ENCODE measurements at regions not wholly inside any gene's neighbourhood (a gene's known extent, or its start where the extent isn't known, plus 50 kb on each side); places are given as distances from the start of the nearest gene placed in this dataset.

GRCh38 chr6:167444602-167445346, 119.9 kb downstream of the TTLL2 start:
- ATAC-seq (no peak), DNase-seq (no peak)
- 78 to 89% methylated on average over 9 of the region's 9 CpGs for WGBS, 2 donors
- H3K9me3 ChIP-seq = no peaks in the 10 kb centered on the region
- no peaks in the 10 kb centered on the region for H3K27me3 ChIP-seq
- intact Hi-C loops (cut with DNase I) = no loop called here
- no peaks in the 10 kb centered on the region for H3K36me3 ChIP-seq (replicated peaks in 1 of 2; ENCODE audit: insufficient read depth in 1 of 2, low read depth in 2 of 2)
- no peak overlapping the region for H3K4me3 ChIP-seq
- TF ChIP-seq POLR2A (IDR thresholded peaks at IDR 0.05) = no peak
- TF ChIP-seq, protein P1, sequence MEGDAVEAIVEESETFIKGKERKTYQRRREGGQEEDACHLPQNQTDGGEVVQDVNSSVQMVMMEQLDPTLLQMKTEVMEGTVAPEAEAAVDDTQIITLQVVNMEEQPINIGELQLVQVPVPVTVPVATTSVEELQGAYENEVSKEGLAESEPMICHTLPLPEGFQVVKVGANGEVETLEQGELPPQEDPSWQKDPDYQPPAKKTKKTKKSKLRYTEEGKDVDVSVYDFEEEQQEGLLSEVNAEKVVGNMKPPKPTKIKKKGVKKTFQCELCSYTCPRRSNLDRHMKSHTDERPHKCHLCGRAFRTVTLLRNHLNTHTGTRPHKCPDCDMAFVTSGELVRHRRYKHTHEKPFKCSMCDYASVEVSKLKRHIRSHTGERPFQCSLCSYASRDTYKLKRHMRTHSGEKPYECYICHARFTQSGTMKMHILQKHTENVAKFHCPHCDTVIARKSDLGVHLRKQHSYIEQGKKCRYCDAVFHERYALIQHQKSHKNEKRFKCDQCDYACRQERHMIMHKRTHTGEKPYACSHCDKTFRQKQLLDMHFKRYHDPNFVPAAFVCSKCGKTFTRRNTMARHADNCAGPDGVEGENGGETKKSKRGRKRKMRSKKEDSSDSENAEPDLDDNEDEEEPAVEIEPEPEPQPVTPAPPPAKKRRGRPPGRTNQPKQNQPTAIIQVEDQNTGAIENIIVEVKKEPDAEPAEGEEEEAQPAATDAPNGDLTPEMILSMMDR (IDR thresholded peaks at IDR 0.05) = no peak
- H3K4me1 ChIP-seq = no peaks in the 10 kb centered on the region
- H3K27ac ChIP-seq = no peak overlapping the region

DNA sequence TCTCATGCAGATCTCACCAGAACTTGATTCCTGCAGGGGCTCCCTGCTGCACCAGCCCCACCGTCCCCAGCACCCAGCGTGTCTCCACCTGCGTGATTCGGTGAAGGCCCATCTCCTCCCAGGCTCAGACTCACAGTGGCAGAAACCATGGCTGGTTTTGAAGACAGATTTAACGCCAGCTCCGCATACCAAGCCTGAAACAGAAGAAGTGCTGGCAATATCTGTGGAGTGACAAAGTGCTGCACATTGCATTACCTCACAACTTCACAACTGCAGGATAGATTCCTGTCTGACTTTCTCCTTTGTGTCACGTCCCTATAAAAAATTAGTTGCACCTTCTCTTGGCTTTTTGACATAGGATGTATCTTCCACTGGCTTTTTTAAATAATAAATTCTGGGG, 120.7 kb downstream of the TTLL2 start:
- Histone ChIP-seq H3K9me3 (no peaks in the 10 kb centered on the region), H3K4me3 (no peak overlapping the region), H3K27me3 (no peaks in the 10 kb centered on the region), H3K27ac (no peak overlapping the region), H3K4me1 (no peaks in the 10 kb centered on the region), H3K36me3 (replicated peaks in 1 of 2; ENCODE audit: insufficient read depth in 1 of 2, low read depth in 2 of 2) (no peaks in the 10 kb centered on the region)
- intact Hi-C loops (cut with DNase I) = no loop called here
- DNase-seq = no peak
- TF ChIP-seq, protein P1 (IDR thresholded peaks at IDR 0.05) = no peak
- no peak for TF ChIP-seq POLR2A (IDR thresholded peaks at IDR 0.05)
- 73 to 76% methylated on average over 7 of the region's 7 CpGs for WGBS, 2 donors
- ATAC-seq = no peak

- 79 to 80% methylated on average over 8 of the region's 8 CpGs for WGBS, 2 donors
Measured at GRCh38 chr6:167446046-167446445, 121.2 kb downstream of the TTLL2 start.

DNA sequence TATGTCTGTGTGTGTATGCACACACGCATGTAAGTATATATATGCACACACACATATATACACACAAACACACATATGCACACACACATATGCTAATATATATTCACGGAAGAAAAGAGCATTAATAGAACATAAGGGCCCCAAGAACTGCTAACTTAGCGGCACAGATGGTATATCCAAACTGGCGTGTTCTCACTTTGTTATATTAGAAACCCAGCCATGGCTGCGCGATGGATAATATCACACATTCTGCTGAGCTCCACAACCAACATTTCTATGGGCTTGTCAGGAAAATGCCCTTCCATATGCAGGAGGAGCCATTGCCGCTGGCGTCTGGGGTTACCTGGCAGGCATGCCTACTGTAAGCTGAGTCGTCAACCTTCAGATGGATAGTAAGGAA, 122.1 kb downstream of the TTLL2 start:
- no peak overlapping the region for H3K27ac ChIP-seq
- TF ChIP-seq, protein P1 (IDR thresholded peaks at IDR 0.05) = no peak
- no peak for TF ChIP-seq POLR2A (IDR thresholded peaks at IDR 0.05)
- no peaks in the 10 kb centered on the region for H3K9me3 ChIP-seq
- no peaks in the 10 kb centered on the region for H3K4me1 ChIP-seq
- ATAC-seq (no peak), DNase-seq (no peak)
- intact Hi-C loops (cut with DNase I) = no loop called here
- no peaks in the 10 kb centered on the region for H3K27me3 ChIP-seq
- H3K36me3 ChIP-seq (replicated peaks in 1 of 2; ENCODE audit: insufficient read depth in 1 of 2, low read depth in 2 of 2) = no peaks in the 10 kb centered on the region
- no peak overlapping the region for H3K4me3 ChIP-seq
- WGBS, 2 donors = 84 to 86% methylated on average over 9 of the region's 9 CpGs

More at GRCh38 chr6:167446046-167446445, 121.2 kb downstream of the TTLL2 start:
- DNase-seq (no peak), ATAC-seq (no peak)
- intact Hi-C loops (cut with DNase I) = no loop called here
- H3K9me3 ChIP-seq = no peaks in the 10 kb centered on the region
- H3K27ac ChIP-seq = no peak overlapping the region
- TF ChIP-seq, protein P1 (IDR thresholded peaks at IDR 0.05) = no peak
- TF ChIP-seq POLR2A (IDR thresholded peaks at IDR 0.05) = no peak
- H3K27me3 ChIP-seq = no peaks in the 10 kb centered on the region
- H3K4me3 ChIP-seq = no peak overlapping the region
- H3K36me3 ChIP-seq (replicated peaks in 1 of 2; ENCODE audit: insufficient read depth in 1 of 2, low read depth in 2 of 2) = no peaks in the 10 kb centered on the region
- no peaks in the 10 kb centered on the region for H3K4me1 ChIP-seq

DNA sequence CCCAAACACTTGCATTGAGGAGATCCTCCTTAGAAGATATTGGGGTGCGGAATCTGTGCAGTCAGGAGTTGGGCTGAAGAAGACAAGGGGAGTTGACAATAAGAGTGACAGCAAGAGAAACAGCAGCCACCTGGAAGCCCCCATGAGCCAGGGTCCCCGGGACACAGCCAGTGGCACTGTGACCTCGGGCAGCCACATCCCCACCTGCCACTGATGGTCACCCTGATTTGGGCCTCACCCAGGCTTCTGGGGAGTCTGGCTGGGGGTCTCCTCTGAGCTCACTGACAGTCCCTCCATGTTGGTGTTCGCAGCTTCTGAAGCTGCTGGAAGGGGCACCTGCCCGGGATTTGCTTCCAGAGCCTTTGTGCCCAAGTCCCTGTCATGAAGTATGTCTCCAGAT, 123.5 kb downstream of the TTLL2 start:
- 80 to 90% methylated on average over 2 to 5 of the region's 5 CpGs for WGBS, 2 donors
- Histone ChIP-seq H3K36me3 (replicated peaks in 1 of 2; ENCODE audit: insufficient read depth in 1 of 2, low read depth in 2 of 2) (no peaks in the 10 kb centered on the region), H3K9me3 (no peaks in the 10 kb centered on the region), H3K27ac (no peak overlapping the region), H3K4me3 (no peak overlapping the region), H3K4me1 (no peaks in the 10 kb centered on the region), H3K27me3 (no peaks in the 10 kb centered on the region)
- ATAC-seq (no peak), DNase-seq (no peak)
- TF ChIP-seq, protein P1 (IDR thresholded peaks at IDR 0.05) = no peak
- no peak for TF ChIP-seq POLR2A (IDR thresholded peaks at IDR 0.05)
- intact Hi-C loops (cut with DNase I) = no loop called here
